GM12892 (cell line): ENCODE measurements at regions not wholly inside any gene's neighbourhood (a gene's known extent, or its start where the extent isn't known, plus 50 kb on each side); places are given as distances from the start of the nearest gene placed in this dataset.

ENCODE experiments used
- POLR2A ChIP-seq: IDR thresholded peaks from 2 replicates; pipeline ENCODE4 v1.6.1; 2011; ENCODE audit warnings: low read depth, low read length, control low read depth
- POLR2AphosphoS5 ChIP-seq: IDR thresholded peaks from 2 replicates; pipeline ENCODE4 v1.6.1; 2011; ENCODE audit warnings: low read depth, low read length, control low read depth

GRCh38 chr2:67479261-67479660 is 82.1 kb downstream of the ETAA1 start:
- TF ChIP-seq POLR2AphosphoS5 (no peak), POLR2A (no peak)
